Cardiac muscle cell (in vitro differentiated cells and primary cell): ENCODE measurements at regions not wholly inside any gene's neighbourhood (a gene's known extent, or its start where the extent isn't known, plus 50 kb on each side); places are given as distances from the start of the nearest gene placed in this dataset.
A peak's percentile ranks its signal among the peaks of the same experiment; 100 is the strongest.
"Not testable (repeated sequence)": the region's sequence is repeated elsewhere in the genome, so short reads cannot be mapped to it uniquely, and the experiment has no call there.

Source experiments
- DNase-seq, 2 donors: peaks; one replicate each; pipeline versions ENCODE4 v3.0.0 to v3.0.0-alpha.2; 2010 to 2017; ENCODE audit warnings: low read depth in 1 of 2, low spot score in 1 of 2
- H3K27ac ChIP-seq: fragments of 200-600 bp; sonication (generic); 2 replicates; pipeline ENCODE4 v1.5.1; 2016
- H3K27me3 ChIP-seq: fragments of 200-600 bp; sonication (generic); 2 replicates; pipeline ENCODE4 v1.6.0; 2016; ENCODE audit warnings: control low read depth
- H3K36me3 ChIP-seq: fragments of 200-600 bp; sonication (generic); 2 replicates; pipeline ENCODE4 v1.5.1; 2016; ENCODE audit warnings: control low read depth
- H3K4me1 ChIP-seq: fragments of 200-600 bp; sonication (generic); 2 replicates; pipeline ENCODE4 v1.8.1; 2017; ENCODE audit warnings: low read depth, mild to moderate bottlenecking, mixed run types
- H3K4me3 ChIP-seq: fragments of 200-600 bp; sonication (generic); 2 replicates; pipeline ENCODE4 v1.5.1; 2016; ENCODE audit warnings: mild to moderate bottlenecking
- H3K9me3 ChIP-seq: fragments of 200-600 bp; sonication (generic); 2 replicates; pipeline ENCODE4 v1.5.1; 2017; ENCODE audit warnings: low read depth, mild to moderate bottlenecking, control low read depth
- TF ChIP-seq, protein P1 (sequence below): IDR thresholded peaks from 2 replicates; pipeline ENCODE4 v1.5.1; 2012; ENCODE audit warnings: low read depth, mild to moderate bottlenecking, low read length

DNA sequence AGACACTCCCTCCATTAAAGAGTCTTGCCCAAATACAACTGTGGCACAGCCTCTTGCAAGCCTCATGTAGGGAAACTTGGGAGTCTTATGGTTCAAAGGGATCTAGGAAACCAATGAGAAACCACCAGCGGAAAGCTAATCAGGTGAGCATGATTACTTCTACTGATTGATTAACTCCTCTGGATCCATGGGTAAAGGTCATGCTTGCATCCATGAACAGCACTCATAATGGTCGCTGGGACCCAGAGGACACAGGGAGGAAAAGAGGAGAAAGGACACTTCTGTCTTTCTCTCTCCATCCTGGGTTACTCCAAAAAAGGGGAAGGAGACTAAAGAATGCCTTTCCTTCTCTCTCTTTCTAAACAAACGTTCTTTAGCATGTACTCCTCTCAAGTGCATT lies 1397.2 kb downstream of the LRFN5 start:
- Histone ChIP-seq H3K9me3 (no peaks in the 10 kb centered on the region), H3K27ac (no peak overlapping the region), H3K36me3 (no peaks in the 10 kb centered on the region), H3K4me3 (no peak overlapping the region), H3K27me3 (no peaks in the 10 kb centered on the region), H3K4me1 (no peaks in the 10 kb centered on the region)
- TF ChIP-seq, protein P1, sequence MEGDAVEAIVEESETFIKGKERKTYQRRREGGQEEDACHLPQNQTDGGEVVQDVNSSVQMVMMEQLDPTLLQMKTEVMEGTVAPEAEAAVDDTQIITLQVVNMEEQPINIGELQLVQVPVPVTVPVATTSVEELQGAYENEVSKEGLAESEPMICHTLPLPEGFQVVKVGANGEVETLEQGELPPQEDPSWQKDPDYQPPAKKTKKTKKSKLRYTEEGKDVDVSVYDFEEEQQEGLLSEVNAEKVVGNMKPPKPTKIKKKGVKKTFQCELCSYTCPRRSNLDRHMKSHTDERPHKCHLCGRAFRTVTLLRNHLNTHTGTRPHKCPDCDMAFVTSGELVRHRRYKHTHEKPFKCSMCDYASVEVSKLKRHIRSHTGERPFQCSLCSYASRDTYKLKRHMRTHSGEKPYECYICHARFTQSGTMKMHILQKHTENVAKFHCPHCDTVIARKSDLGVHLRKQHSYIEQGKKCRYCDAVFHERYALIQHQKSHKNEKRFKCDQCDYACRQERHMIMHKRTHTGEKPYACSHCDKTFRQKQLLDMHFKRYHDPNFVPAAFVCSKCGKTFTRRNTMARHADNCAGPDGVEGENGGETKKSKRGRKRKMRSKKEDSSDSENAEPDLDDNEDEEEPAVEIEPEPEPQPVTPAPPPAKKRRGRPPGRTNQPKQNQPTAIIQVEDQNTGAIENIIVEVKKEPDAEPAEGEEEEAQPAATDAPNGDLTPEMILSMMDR, result no peak
- DNase-seq, result peak in 1 of 2 donors; percentile 0

- TF ChIP-seq, protein P1, result no peak
- no peaks in the 10 kb centered on the region for H3K9me3 ChIP-seq
- H3K4me3 ChIP-seq, result no peak overlapping the region
- H3K27ac ChIP-seq, result no peak overlapping the region
- H3K36me3 ChIP-seq, result no peaks in the 10 kb centered on the region
- DNase-seq, result no peak
- no peaks in the 10 kb centered on the region for H3K27me3 ChIP-seq
- no peaks in the 10 kb centered on the region for H3K4me1 ChIP-seq
These were observed 1395.1 kb downstream of the LRFN5 start for GRCh38 chr14:43001731-43002130.

DNA sequence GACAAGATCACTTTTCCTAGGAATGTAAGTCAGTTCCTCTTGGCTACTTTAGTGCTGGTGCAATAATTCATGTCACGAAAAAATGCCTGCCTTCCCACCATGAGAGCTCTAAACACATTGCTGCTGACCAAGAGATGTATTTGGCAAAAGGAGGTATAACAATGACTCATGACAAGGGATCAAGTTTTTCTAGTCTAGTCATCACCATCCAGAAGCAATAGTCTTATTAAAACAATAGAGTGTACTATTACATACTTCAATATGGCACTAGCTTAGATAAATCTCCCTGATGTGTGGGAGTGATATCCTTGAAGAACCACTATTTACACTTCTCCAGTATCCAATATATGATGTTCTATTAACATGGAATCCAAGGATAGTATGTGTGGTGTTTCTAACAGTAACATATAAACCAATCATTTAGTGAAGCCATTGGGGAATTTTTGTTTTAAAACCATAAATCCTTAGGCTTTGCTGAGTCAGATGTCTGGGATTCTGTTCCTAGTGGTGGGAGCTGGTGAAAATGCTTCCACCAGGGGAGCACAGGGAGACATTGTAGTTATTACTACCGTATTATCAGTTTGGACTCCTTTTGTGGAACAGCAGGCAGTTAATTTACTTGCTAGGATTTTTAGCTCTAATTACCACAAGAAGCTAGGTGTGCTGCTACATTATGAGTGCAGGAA lies 1387.5 kb downstream of the LRFN5 start:
- H3K27ac ChIP-seq, result no peak overlapping the region
- H3K4me3 ChIP-seq, result no peak overlapping the region
- H3K27me3 ChIP-seq, result no peaks in the 10 kb centered on the region
- no peaks in the 10 kb centered on the region for H3K36me3 ChIP-seq
- H3K9me3 ChIP-seq, result no peaks in the 10 kb centered on the region
- no peaks in the 10 kb centered on the region for H3K4me1 ChIP-seq
- TF ChIP-seq, protein P1, result no peak
- peak in 1 of 2 donors; percentile 0 for DNase-seq

- no peak overlapping the region for H3K4me3 ChIP-seq
- H3K9me3 ChIP-seq, result no peaks in the 10 kb centered on the region
- TF ChIP-seq, protein P1, result no peak
- H3K4me1 ChIP-seq, result no peaks in the 10 kb centered on the region
- no peak overlapping the region for H3K27ac ChIP-seq
- H3K36me3 ChIP-seq, result no peaks in the 10 kb centered on the region
- no peaks in the 10 kb centered on the region for H3K27me3 ChIP-seq
- DNase-seq, result no peak
These were observed 1386.3 kb downstream of the LRFN5 start for GRCh38 chr14:42992930-42993329.

- no peak for DNase-seq
- TF ChIP-seq, protein P1, result no peak
These were observed 1373.7 kb downstream of the LRFN5 start for GRCh38 chr14:42980419-42980818.

DNA sequence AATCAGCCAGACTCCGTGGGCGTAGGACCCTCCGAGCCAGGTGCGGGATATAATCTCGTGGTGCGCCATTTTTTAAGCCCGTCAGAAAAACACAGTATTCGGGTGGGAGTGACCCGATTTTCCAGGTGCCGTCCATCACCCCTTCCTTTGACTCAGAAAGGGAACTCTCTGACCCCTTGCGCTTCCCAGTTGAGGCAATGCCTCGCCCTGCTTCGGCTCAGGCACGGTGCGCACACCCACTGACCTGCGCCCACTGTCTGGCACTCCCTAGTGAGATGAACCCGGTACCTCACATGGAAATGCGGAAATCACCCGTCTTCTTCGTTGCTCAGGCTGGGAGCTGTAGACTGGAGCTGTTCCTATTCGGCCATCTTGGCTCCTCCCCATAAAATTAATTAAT lies 1366.5 kb downstream of the LRFN5 start:
- not testable (repeated sequence) for DNase-seq, H3K9me3 ChIP-seq, H3K36me3 ChIP-seq, H3K27me3 ChIP-seq, H3K4me1 ChIP-seq, H3K4me3 ChIP-seq, H3K27ac ChIP-seq

More at GRCh38 chr14:42980419-42980818, 1373.7 kb downstream of the LRFN5 start:
- Histone ChIP-seq H3K27me3 (no peaks in the 10 kb centered on the region), H3K4me1 (no peaks in the 10 kb centered on the region), H3K27ac (no peak overlapping the region), H3K36me3 (no peaks in the 10 kb centered on the region), H3K4me3 (no peak overlapping the region), H3K9me3 (no peaks in the 10 kb centered on the region)
